Endodermal cell (in vitro differentiated cells): ENCODE measurements at regions not wholly inside any gene's neighbourhood (a gene's known extent, or its start where the extent isn't known, plus 50 kb on each side); places are given as distances from the start of the nearest gene placed in this dataset.

Experiments used
- DNase-seq: peaks from one replicate; pipeline ENCODE4 v3.0.0-alpha.2; 2017
- H3K27ac ChIP-seq: 2 replicates; pipeline ENCODE4 v1.5.1; 2013; ENCODE audit warnings: mild to moderate bottlenecking, low read depth, low read length, moderate library complexity
- H3K27me3 ChIP-seq: 2 replicates; pipeline ENCODE4 v1.6.1; 2013; ENCODE audit warnings: mild to moderate bottlenecking, low read length, moderate library complexity; ENCODE audit not compliant: insufficient read depth, control insufficient read depth, poor library complexity, severe bottlenecking
- H3K36me3 ChIP-seq: 2 replicates; pipeline ENCODE4 v1.7.0; 2013; ENCODE audit warnings: mild to moderate bottlenecking, low read length, moderate library complexity; ENCODE audit not compliant: control insufficient read depth, insufficient read depth
- H3K4me1 ChIP-seq: one replicate; pipeline ENCODE4 v1.7.0; 2013; ENCODE audit warnings: low read length; ENCODE audit not compliant: control insufficient read depth, insufficient read depth
- H3K4me3 ChIP-seq: 2 replicates; pipeline ENCODE4 v1.5.1; 2013; ENCODE audit warnings: mild to moderate bottlenecking, low read length, moderate library complexity
- H3K9ac ChIP-seq: 2 replicates; pipeline ENCODE4 v1.6.1; 2013; ENCODE audit warnings: mild to moderate bottlenecking, low read length, moderate library complexity; ENCODE audit not compliant: poor library complexity, severe bottlenecking; ENCODE audit errors: extremely low read depth
- H3K9me3 ChIP-seq: 2 replicates; pipeline ENCODE4 v1.6.1; 2013; ENCODE audit warnings: mild to moderate bottlenecking, low read length, moderate library complexity; ENCODE audit not compliant: control insufficient read depth
- H3K27ac Mint-ChIP-seq: 2 replicates; pipeline ENCODE4 v1.8.0; 2020; ENCODE audit warnings: mixed read lengths
- H3K27me3 Mint-ChIP-seq: 2 replicates; pipeline ENCODE4 v1.8.0; 2021; ENCODE audit warnings: mild to moderate bottlenecking, mixed read lengths; ENCODE audit not compliant: insufficient read depth
- H3K36me3 Mint-ChIP-seq: 2 replicates; pipeline ENCODE4 v1.8.0; 2020; ENCODE audit warnings: low read depth, mixed read lengths
- H3K4me1 Mint-ChIP-seq: 2 replicates; pipeline ENCODE4 v1.8.0; 2020; ENCODE audit warnings: mixed read lengths
- H3K4me3 Mint-ChIP-seq: 2 replicates; pipeline ENCODE4 v1.8.0; 2020; ENCODE audit warnings: mild to moderate bottlenecking, moderate library complexity, mixed read lengths
- H3K9me3 Mint-ChIP-seq: 2 replicates; pipeline ENCODE4 v1.8.0; 2020; ENCODE audit warnings: mild to moderate bottlenecking, mixed read lengths
- WGBS, 2 experiments: methylation state at CpG; one replicate each; pipeline versions ENCODE4 v1.1.5 to v1.1.7; 2013; ENCODE audit warnings: missing lambda C conversion rate in 2 of 2, mixed read lengths in 1 of 2; ENCODE audit not compliant: insufficient coverage in 1 of 2, insufficient read length in 1 of 2; 5-methylcytosine and 5-hydroxymethylcytosine counted together
- TF ChIP-seq, protein P1 (sequence below): fragments of 200-600 bp; sonication (generic); conservative IDR thresholded peaks from 2 replicates; pipeline ENCODE4 v1.5.0; 2021; ENCODE audit warnings: antibody characterized with exemption, mild to moderate bottlenecking

DNA sequence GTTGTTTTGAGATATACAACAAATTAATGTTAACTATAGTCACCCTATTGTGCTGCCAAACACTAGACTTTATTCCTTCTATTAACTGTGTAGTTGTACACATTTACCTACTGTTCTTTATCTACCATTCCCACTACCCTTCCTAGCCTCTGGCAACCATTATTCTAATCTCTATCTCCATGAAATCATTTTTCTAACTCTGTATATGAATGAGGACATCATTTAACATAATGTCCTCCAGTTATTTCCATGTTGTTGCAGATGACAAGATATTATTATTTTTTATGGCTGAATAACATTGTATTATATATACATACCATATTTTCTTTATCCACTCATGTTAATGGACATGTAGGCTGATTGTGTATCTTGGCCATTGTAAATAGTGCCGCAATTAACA, 366.3 kb downstream of the TBX15 start:
- TF ChIP-seq, protein P1, sequence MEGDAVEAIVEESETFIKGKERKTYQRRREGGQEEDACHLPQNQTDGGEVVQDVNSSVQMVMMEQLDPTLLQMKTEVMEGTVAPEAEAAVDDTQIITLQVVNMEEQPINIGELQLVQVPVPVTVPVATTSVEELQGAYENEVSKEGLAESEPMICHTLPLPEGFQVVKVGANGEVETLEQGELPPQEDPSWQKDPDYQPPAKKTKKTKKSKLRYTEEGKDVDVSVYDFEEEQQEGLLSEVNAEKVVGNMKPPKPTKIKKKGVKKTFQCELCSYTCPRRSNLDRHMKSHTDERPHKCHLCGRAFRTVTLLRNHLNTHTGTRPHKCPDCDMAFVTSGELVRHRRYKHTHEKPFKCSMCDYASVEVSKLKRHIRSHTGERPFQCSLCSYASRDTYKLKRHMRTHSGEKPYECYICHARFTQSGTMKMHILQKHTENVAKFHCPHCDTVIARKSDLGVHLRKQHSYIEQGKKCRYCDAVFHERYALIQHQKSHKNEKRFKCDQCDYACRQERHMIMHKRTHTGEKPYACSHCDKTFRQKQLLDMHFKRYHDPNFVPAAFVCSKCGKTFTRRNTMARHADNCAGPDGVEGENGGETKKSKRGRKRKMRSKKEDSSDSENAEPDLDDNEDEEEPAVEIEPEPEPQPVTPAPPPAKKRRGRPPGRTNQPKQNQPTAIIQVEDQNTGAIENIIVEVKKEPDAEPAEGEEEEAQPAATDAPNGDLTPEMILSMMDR: no peak
- Mint-ChIP-seq H3K9me3 (no peaks in the 10 kb centered on the region), H3K27me3 (no peaks in the 10 kb centered on the region), H3K4me1 (no peaks in the 10 kb centered on the region), H3K27ac (no peak overlapping the region), H3K4me3 (no peak overlapping the region), H3K36me3 (no peaks in the 10 kb centered on the region)
- no peak overlapping the region for H3K4me3 ChIP-seq
- H3K36me3 ChIP-seq: no peaks in the 10 kb centered on the region
- no peak overlapping the region for H3K9ac ChIP-seq
- H3K4me1 ChIP-seq: peaks cover 3% of the 10 kb centered on the region
- H3K9me3 ChIP-seq: no peaks in the 10 kb centered on the region
- H3K27ac ChIP-seq: no peak overlapping the region
- no peaks in the 10 kb centered on the region for H3K27me3 ChIP-seq
- WGBS, 2 experiments: 100% methylated on average over 1 of the region's 1 CpG; no CpG with 5 or more reads in 1 of the 2 experiments
- no peak for DNase-seq

DNA sequence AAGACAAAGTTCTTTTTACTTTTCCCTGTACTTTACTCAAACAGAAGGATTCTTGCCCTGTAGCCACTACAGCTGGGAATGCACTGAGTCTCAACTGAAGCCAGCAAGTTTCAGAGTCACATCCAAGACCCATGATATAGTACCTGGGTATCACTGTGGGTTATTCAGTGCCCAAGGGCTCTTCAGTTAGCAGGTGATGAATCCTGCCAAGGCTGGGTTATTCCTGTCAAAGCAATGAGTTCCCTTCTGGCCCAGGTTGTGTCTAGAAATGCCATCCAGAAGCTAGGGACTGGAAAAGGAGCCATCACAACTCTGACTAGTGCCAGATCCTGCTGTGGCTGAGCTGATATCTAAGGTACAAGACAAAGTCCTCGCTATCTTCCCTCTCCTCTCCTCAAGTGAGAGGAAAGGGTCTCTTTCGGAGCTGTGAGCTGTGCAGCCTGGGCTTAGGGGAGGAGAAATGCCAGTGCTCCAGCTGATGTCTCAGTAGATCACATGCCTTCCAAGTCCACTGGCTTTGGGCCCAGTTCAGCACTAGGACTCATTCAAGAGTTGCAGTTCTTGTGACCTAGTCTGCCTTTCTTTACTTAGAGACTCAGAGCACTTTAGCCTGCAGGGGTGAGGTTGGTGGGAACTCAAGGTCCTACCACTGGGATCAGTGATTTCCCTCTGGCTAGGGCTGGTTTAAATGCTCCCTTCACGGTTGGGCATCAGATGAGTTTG, 369.4 kb downstream of the TBX15 start:
- Mint-ChIP-seq H3K4me3 (no peak overlapping the region), H3K27ac (no peak overlapping the region), H3K4me1 (no peaks in the 10 kb centered on the region), H3K36me3 (no peaks in the 10 kb centered on the region), H3K27me3 (no peaks in the 10 kb centered on the region), H3K9me3 (no peaks in the 10 kb centered on the region)
- DNase-seq: peak; percentile 36
- Histone ChIP-seq H3K36me3 (no peaks in the 10 kb centered on the region), H3K4me1 (peaks cover 3% of the 10 kb centered on the region), H3K27me3 (no peaks in the 10 kb centered on the region), H3K9me3 (no peaks in the 10 kb centered on the region), H3K27ac (no peak overlapping the region), H3K4me3 (no peak overlapping the region), H3K9ac (no peak overlapping the region)
- TF ChIP-seq, protein P1: no peak
- 83 to 97% methylated on average over 1 to 3 of the region's 3 CpGs for WGBS, 2 experiments

DNA sequence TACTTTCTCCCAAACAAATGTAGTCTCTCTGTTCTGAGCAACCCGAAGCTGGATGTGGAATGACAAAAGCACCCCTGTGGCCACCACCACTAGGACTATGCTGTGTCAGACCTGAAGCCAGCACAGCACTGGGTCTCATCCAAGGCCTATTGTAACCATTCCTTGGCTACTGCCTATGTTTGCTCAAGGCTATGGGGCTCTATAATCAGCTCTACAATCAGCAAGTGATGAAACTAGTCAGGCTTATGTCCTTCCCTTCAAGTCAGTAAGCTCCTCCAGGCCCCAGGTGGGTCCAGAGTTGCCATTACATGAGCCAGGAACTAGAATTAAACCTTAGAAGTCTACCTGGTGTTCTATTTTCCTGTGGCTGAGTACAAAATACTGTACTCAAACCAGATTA, 370.2 kb downstream of the TBX15 start:
- H3K36me3 Mint-ChIP-seq: no peaks in the 10 kb centered on the region

More for the DNA sequence above, 370.2 kb downstream of the TBX15 start:
- Mint-ChIP-seq H3K9me3 (no peaks in the 10 kb centered on the region), H3K4me1 (no peaks in the 10 kb centered on the region), H3K27me3 (no peaks in the 10 kb centered on the region), H3K27ac (no peak overlapping the region), H3K4me3 (no peak overlapping the region)
- no peak overlapping the region for H3K27ac ChIP-seq
- 40 to 47% methylated on average over 1 of the region's 1 CpG for WGBS, 2 experiments
- H3K36me3 ChIP-seq: no peaks in the 10 kb centered on the region
- H3K9ac ChIP-seq: no peak overlapping the region
- H3K9me3 ChIP-seq: no peaks in the 10 kb centered on the region
- no peak overlapping the region for H3K4me3 ChIP-seq
- H3K27me3 ChIP-seq: no peaks in the 10 kb centered on the region
- peak; percentile 37 for DNase-seq
- TF ChIP-seq, protein P1: no peak
- H3K4me1 ChIP-seq: peaks cover 3% of the 10 kb centered on the region
